HG02678 (cell line): ENCODE measurements at regions not wholly inside any gene's neighbourhood (a gene's known extent, or its start where the extent isn't known, plus 50 kb on each side); places are given as distances from the start of the nearest gene placed in this dataset.

Source experiments
- ATAC-seq: cut with Tn5 transposase; IDR thresholded peaks from one replicate; pipeline ENCODE4 v1.9.1; 2021; ENCODE audit warnings: mild to moderate bottlenecking, moderate library complexity; ENCODE audit not compliant: unreplicated experiment

GRCh38 chr15:88403351-88403791 lies 63.8 kb downstream of the MRPL46 start:
- no peak for ATAC-seq

GRCh38 chr15:88401996-88402656 lies 65.1 kb downstream of the MRPL46 start:
- ATAC-seq, result no peak

GRCh38 chr15:88401251-88401995 lies 65.8 kb downstream of the MRPL46 start:
- no peak for ATAC-seq

GRCh38 chr15:88400591-88401250 lies 66.5 kb downstream of the MRPL46 start:
- no peak for ATAC-seq

- ATAC-seq, result no peak
Observed at GRCh38 chr15:88400084-88400483, 67.1 kb downstream of the MRPL46 start.

- no peak for ATAC-seq
Observed at GRCh38 chr15:88399021-88399685, 68.0 kb downstream of the MRPL46 start.

GRCh38 chr15:88398011-88398410 lies 69.2 kb downstream of the MRPL46 start:
- no peak for ATAC-seq

- no peak for ATAC-seq
Observed at GRCh38 chr15:88397506-88397905, 69.7 kb downstream of the MRPL46 start.

GRCh38 chr15:88395872-88396781 lies 71.1 kb downstream of the MRPL46 start:
- ATAC-seq, result no peak

GRCh38 chr15:88395241-88395640 lies 71.9 kb downstream of the MRPL46 start:
- ATAC-seq, result no peak

- ATAC-seq, result no peak
Observed at GRCh38 chr15:88394553-88395145, 72.5 kb downstream of the MRPL46 start.

- no peak for ATAC-seq
Observed at GRCh38 chr15:88393719-88394519, 73.3 kb downstream of the MRPL46 start.

- no peak for ATAC-seq
Observed at GRCh38 chr15:88391700-88392099, 75.5 kb downstream of the MRPL46 start.

- ATAC-seq, result no peak
Observed at GRCh38 chr15:88391006-88391405, 76.2 kb downstream of the MRPL46 start.

GRCh38 chr15:88390164-88390901 lies 76.9 kb downstream of the MRPL46 start:
- no peak for ATAC-seq

GRCh38 chr15:88389120-88389519 lies 78.1 kb downstream of the MRPL46 start:
- ATAC-seq, result no peak

- no peak for ATAC-seq
Observed at GRCh38 chr15:88388686-88389085, 78.5 kb downstream of the MRPL46 start.

GRCh38 chr15:88385078-88385700 lies 82.0 kb downstream of the MRPL46 start:
- no peak for ATAC-seq
